ENCODE measurements at regions not wholly inside any gene's neighbourhood (a gene's known extent, or its start where the extent isn't known, plus 50 kb on each side); places are given as distances from the start of the nearest gene placed in this dataset.

DNA sequence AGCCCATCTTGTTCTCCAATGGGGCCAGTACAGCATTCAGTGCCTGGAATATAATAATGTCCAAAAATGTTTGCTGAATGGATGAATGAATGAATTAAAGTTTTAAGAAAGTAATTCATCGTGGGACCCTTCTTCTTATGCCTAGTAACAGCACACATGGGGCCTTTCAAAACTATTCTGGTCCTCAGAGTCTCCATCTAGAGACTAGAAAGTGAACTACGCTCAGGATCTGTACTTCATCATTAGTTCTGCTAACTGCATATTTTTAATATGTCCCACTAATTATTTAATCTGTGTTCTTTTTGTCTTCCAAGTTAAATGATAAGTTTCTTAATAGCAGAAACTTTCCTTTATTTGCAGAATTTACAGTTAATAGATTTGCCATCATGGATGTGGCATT is 172.5 kb downstream of the SMAD2 start:
- H3K27ac ChIP-seq: no peak overlapping the region
- TF ChIP-seq, protein P1, sequence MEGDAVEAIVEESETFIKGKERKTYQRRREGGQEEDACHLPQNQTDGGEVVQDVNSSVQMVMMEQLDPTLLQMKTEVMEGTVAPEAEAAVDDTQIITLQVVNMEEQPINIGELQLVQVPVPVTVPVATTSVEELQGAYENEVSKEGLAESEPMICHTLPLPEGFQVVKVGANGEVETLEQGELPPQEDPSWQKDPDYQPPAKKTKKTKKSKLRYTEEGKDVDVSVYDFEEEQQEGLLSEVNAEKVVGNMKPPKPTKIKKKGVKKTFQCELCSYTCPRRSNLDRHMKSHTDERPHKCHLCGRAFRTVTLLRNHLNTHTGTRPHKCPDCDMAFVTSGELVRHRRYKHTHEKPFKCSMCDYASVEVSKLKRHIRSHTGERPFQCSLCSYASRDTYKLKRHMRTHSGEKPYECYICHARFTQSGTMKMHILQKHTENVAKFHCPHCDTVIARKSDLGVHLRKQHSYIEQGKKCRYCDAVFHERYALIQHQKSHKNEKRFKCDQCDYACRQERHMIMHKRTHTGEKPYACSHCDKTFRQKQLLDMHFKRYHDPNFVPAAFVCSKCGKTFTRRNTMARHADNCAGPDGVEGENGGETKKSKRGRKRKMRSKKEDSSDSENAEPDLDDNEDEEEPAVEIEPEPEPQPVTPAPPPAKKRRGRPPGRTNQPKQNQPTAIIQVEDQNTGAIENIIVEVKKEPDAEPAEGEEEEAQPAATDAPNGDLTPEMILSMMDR (IDR thresholded peaks at IDR 0.05): peak; percentile 62
- TF ChIP-seq ZFX (IDR thresholded peaks at IDR 0.05; ENCODE audit: borderline replicate concordance): no peak

DNA sequence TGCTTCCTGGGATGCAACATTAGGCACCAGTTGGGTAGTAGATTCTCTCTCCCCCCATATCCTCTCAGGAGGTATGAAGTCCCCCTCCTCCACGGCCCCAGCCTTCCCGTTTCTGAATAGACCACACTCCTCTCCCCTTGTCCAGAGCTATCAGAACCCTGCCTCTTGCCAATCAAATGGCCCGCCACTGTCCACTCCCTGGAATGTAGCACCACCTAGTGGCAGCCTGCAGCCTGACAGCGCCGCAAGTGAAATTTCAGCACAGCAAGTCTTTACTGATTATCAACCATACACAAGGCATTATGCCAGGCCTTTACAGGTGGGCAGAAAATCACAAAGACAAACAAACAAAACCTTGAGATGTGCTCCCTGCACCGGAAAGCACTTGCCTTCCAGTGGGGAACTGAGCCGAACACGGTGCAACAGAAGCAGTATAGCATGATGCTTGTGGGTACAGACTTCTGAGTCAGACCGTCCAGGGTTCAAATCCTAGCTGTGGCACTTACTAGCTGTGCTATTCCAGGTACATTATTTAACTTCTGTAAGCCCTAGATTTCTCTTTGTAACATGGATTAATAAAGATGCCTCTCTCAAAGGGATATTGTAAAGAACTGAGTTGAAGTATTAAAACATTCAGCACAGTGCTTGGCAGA is 174.0 kb downstream of the SMAD2 start:
- TF ChIP-seq, protein P1 (IDR thresholded peaks at IDR 0.05): peak; percentile 94
- no peak for TF ChIP-seq ZFX (IDR thresholded peaks at IDR 0.05; ENCODE audit: borderline replicate concordance)
- H3K27ac ChIP-seq: no peak overlapping the region

DNA sequence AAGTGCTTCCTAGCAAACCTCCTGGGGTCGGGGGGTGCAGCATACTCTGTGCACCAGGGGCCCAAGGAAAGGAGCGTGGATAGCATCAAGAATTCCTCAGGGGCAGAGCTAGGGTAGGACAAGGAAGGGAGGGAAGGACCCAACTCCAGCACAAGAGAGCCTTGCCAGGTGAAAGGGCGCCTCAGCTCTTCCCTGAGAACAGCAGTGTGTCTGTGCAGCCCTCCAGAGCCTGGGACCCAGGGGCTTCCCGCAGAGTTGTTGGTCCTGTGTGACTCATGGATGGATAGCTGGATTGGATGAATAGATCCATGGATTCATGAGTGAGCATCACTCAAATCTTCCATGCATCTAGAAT is 175.4 kb downstream of the SMAD2 start:
- H3K27ac ChIP-seq: no peak overlapping the region
- TF ChIP-seq, protein P1 (IDR thresholded peaks at IDR 0.05): no peak
- no peak for TF ChIP-seq ZFX (IDR thresholded peaks at IDR 0.05; ENCODE audit: borderline replicate concordance)

DNA sequence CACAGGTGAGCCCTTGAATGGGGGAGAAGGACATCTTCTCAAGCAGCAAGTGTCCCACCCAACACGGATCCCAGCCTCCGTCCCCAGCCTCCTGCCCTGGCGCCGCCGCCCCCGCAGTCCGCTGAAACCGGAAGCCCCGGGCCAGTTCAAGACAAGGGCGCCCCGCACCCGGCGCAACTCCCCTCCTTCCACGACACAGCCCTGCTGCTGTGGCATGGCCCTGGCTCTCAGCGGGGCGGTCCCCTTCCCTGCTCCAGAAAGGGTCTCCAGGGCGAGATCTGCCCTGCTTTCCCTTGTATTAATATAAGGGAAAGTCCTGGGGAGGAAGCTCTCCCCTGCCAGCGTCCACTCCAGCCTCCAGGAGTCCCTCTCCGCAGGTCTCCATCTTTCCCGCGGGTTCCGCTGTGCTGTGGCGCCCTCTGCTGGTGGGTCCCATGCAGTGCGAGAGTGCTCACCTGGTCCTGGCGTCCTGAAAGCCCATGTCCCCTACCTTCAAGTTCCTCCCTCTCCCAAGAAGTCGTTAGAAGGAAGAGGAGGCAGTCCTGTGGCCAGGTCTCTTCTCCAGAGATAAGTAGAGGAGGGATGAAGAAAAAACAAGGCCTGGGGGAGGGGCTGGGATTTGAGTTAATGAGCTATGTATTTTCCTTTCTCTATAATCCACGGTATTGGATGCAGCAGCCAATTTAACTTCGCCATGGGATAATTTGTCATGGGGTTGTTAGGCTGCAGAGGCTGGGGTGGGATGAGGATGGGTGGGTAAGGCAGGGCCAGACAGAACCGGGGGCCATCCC is 176.0 kb downstream of the SMAD2 start:
- H3K27ac ChIP-seq: no peak overlapping the region
- no peak for TF ChIP-seq ZFX (IDR thresholded peaks at IDR 0.05; ENCODE audit: borderline replicate concordance)
- TF ChIP-seq, protein P1 (IDR thresholded peaks at IDR 0.05): peak; percentile 97

DNA sequence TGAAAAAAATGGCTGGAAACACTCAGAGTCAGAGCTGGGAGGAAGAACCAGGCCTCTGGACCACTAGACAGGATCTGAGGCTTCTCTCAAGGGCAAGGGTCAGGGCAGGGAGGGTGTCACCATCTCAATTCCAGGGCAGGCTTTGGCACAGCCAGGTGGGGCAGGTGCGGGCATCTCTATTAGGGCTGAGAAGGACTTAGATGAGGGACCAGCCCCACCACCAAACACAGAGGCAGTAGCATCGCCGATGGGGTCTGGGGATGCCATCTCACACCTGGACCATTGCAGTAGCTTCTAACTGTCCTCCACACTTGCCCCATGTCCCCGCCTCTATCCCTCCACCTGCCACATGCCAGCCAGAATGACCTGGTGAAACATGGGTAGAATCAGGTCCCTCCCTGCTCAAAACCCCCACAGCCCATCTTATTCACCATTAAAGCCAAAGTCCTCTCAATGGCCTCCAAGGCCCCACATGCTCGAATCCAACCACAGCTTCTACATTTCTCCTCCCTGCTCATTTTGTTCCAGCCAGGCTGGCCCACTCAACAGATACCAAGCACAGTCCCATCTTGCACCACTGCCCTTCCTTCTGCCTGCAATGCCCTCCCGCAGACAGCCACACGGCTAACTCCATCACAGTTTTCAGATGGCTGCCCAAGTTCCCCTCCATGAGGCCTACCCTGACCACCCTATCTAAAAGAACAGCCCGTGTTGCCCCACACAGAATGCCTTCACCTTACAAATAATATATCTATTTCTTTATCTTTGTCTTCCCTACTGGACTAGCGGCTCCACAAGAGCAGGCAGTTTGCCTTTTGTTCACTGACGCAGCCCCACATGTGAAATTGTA is 177.4 kb downstream of the SMAD2 start:
- TF ChIP-seq ZFX (IDR thresholded peaks at IDR 0.05; ENCODE audit: borderline replicate concordance): no peak
- TF ChIP-seq, protein P1 (IDR thresholded peaks at IDR 0.05): no peak
- H3K27ac ChIP-seq: no peak overlapping the region

DNA sequence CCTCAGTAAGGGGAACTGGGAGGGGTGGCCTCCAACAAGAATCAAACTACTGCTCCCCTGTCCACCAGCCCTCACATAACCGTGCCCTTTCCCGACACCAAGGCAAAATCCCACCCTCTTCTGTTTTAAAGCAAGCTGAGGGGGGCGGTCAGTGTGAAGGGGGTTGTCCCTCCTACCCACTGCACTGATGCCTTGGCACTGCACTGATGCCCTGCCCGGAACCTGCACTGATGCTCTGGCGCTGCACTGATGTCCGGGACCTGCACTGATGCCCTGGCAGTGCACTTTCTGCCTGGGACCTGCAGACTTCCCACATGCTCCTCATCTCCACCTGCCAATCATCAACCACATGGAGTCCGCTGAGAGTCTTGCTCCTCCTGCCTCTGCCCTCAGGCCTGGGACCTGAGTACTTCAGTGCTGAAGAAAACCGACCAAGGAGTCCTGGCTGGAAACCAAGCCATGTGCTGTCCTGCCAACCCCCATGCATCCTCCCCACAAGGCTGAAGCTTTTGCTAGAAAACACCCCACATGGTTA is 179.5 kb downstream of the SMAD2 start:
- TF ChIP-seq ZFX (IDR thresholded peaks at IDR 0.05; ENCODE audit: borderline replicate concordance): no peak
- TF ChIP-seq, protein P1 (IDR thresholded peaks at IDR 0.05): no peak
- no peak overlapping the region for H3K27ac ChIP-seq
